Adrenal gland (tissue), 9 donors: ENCODE measurements at regions not wholly inside any gene's neighbourhood (a gene's known extent, or its start where the extent isn't known, plus 50 kb on each side); places are given as distances from the start of the nearest gene placed in this dataset.

Experiments
- DNase-seq, 7 donors: peaks; one replicate each; pipeline ENCODE4 v3.0.0-alpha.2; 2019 to 2020
- H3K27ac ChIP-seq, 5 donors: fragments of 200-600 bp; sonication (generic) in 4 of 5; 1 replicate in 3 of 5; 2 replicates in 2 of 5; pipeline versions ENCODE4 v1.5.1 to v1.8.0; 2016 to 2020; ENCODE audit warnings: mild to moderate bottlenecking in 1 of 5
- H3K27me3 ChIP-seq: fragments of 200-600 bp; 2 replicates; pipeline ENCODE4 v1.8.0; 2021
- H3K36me3 ChIP-seq, 2 donors: fragments of 200-600 bp; replicated peaks in 1 of 2; 1 replicate in 1 of 2; 2 replicates in 1 of 2; pipeline versions ENCODE4 v1.5.1 to v1.8.0; 2018 to 2022
- H3K4me1 ChIP-seq, 2 donors: fragments of 200-600 bp; replicated peaks in 1 of 2; 1 replicate in 1 of 2; 2 replicates in 1 of 2; pipeline versions ENCODE4 v1.5.1 to v1.8.0; 2018 to 2021
- H3K4me3 ChIP-seq, 4 donors: fragments of 200-600 bp; sonication (generic) in 3 of 4; one replicate each; pipeline ENCODE4 v1.5.1; 2016 to 2018
- H3K9me3 ChIP-seq, 3 donors: fragments of 200-600 bp; sonication (generic) in 1 of 3; replicated peaks in 1 of 3; 1 replicate in 2 of 3; 2 replicates in 1 of 3; pipeline versions ENCODE4 v1.5.1 to v1.8.0; 2016 to 2021
- CTCF ChIP-seq, 6 experiments: fragments of 450-650 bp in 4 of 6; fragments of 200-600 bp in 2 of 6; sonication (generic) in 1 of 6; IDR thresholded peaks; 1 replicate in 5 of 6; 2 replicates in 1 of 6; pipeline versions ENCODE4 v1.5.1 to v1.8.0; 2016 to 2021; ENCODE audit warnings: antibody characterized with exemption in 6 of 6, mild to moderate bottlenecking in 2 of 6, moderate library complexity in 1 of 6
- POLR2A ChIP-seq, 2 donors: fragments of 450-650 bp; IDR thresholded peaks; one replicate each; pipeline ENCODE4 v1.6.1; 2017; ENCODE audit warnings: antibody characterized with exemption in 2 of 2, mild to moderate bottlenecking in 2 of 2, moderate library complexity in 1 of 2
- WGBS, 4 donors: extraction: QIAGEN DNeasy Blood & Tissue Kit in 2 of 4; methylation state at CpG; one replicate each; pipeline versions ENCODE4 v1.1.5 to v1.1.7; 2013 to 2017; 5-methylcytosine and 5-hydroxymethylcytosine counted together
- intact Hi-C, 2 donors: fragments of 100-400 bp; cut with DNase I; formaldehyde crosslinking; loops; one replicate each; pipeline versions ENCODE4 v1.14.1 to v1.15.0; 2022 to 2023
- donor health status: healthy with polysubstance abuse.
- donor health status: Bipolar disorder and iron deficiency.
- donor health status: DM: yes; HTN: yes; CAD: no.
- donor health status: DM: no; HTN: no; CAD: no.
- donor health status: DM: no; HTN: no; CAD: no.

- TF ChIP-seq CTCF (IDR thresholded peaks at IDR 0.05), result no peak
- no peak for TF ChIP-seq POLR2A (IDR thresholded peaks at IDR 0.05)
- Histone ChIP-seq H3K36me3 (no peaks in the 10 kb centered on the region), H3K4me3 (no peak overlapping the region), H3K27me3 (peaks cover 19% of the 10 kb centered on the region), H3K9me3 (no peaks in the 10 kb centered on the region), H3K4me1 (no peaks in the 10 kb centered on the region), H3K27ac (no peak overlapping the region)
- WGBS, 4 donors, result 60 to 73% (median 66%) methylated on average over 8 of the region's 8 CpGs
- no peak for DNase-seq
- intact Hi-C loops, result no loop called here
These were observed 94.2 kb upstream of the GPR26 start for GRCh38 chr10:123571978-123572377.

- intact Hi-C loops, result no loop called here
These were observed 92.7 kb upstream of the GPR26 start for GRCh38 chr10:123573236-123574108.

GRCh38 chr10:123574109-123574698 lies 92.0 kb upstream of the GPR26 start:
- TF ChIP-seq POLR2A (IDR thresholded peaks at IDR 0.05) (no peak), CTCF (IDR thresholded peaks at IDR 0.05) (no peak)
- Histone ChIP-seq H3K36me3 (no peaks in the 10 kb centered on the region), H3K27me3 (peaks cover 17% of the 10 kb centered on the region), H3K4me3 (no peak overlapping the region), H3K4me1 (no peaks in the 10 kb centered on the region), H3K9me3 (no peaks in the 10 kb centered on the region), H3K27ac (no peak overlapping the region)
- no peak for DNase-seq
- 64 to 77% (median 72%) methylated on average over 6 to 7 of the region's 7 CpGs for WGBS, 4 donors
- intact Hi-C loops, result no loop called here

More at GRCh38 chr10:123573236-123574108, 92.7 kb upstream of the GPR26 start:
- Histone ChIP-seq H3K27ac (no peak overlapping the region), H3K4me1 (no peaks in the 10 kb centered on the region), H3K9me3 (no peaks in the 10 kb centered on the region), H3K4me3 (no peak overlapping the region), H3K27me3 (peaks cover 19% of the 10 kb centered on the region), H3K36me3 (no peaks in the 10 kb centered on the region)
- DNase-seq, result peak in 5 of 7 donors; percentile 27 to 57 (median 48)
- WGBS, 4 donors, result 21 to 32% (median 23%) methylated on average over 4 to 9 of the region's 9 CpGs
- peak; percentile 20 to 43 (median 34) for TF ChIP-seq CTCF (IDR thresholded peaks at IDR 0.05)
- TF ChIP-seq POLR2A (IDR thresholded peaks at IDR 0.05), result no peak

GRCh38 chr10:123575105-123575504 lies 91.0 kb upstream of the GPR26 start:
- intact Hi-C loops, result no loop called here
- peaks cover 26% of the 10 kb centered on the region for H3K27me3 ChIP-seq
- H3K4me1 ChIP-seq, result no peaks in the 10 kb centered on the region
- H3K9me3 ChIP-seq, result no peaks in the 10 kb centered on the region
- TF ChIP-seq POLR2A (IDR thresholded peaks at IDR 0.05) (no peak), CTCF (IDR thresholded peaks at IDR 0.05) (no peak)
- 26 to 38% (median 34%) methylated on average over 6 of the region's 6 CpGs for WGBS, 4 donors
- no peak for DNase-seq
- no peak overlapping the region for H3K4me3 ChIP-seq
- H3K27ac ChIP-seq, result no peak overlapping the region
- H3K36me3 ChIP-seq, result no peaks in the 10 kb centered on the region
